ENCODE measurements at regions not wholly inside any gene's neighbourhood (a gene's known extent, or its start where the extent isn't known, plus 50 kb on each side); places are given as distances from the start of the nearest gene placed in this dataset.
"Not testable (repeated sequence)": the region's sequence is repeated elsewhere in the genome, so short reads cannot be mapped to it uniquely, and the experiment has no call there.

DNA sequence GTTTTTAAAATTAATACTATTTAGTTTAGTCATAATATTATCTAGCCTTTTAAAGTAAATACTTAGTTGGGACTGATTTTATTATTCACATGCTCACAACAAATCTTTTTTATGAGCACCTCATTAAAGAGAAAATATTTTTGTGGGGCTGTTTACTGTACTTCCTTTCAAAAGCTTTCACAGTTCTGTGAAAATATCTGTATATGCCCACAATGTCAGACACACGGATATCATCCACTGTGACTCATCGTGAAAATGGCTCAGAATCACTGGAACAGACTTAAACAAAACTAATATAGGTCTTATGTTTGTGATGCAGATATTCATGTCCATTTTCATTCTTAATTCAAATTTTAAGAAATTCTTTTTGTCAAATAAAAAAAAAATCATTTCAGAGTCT, 305.2 kb downstream of the RAB38 start:
- DNase-seq, result no peak

- DNase-seq, result no peak
Measured at GRCh38 chr11:87866951-87867350, 308.3 kb downstream of the RAB38 start.

- DNase-seq, result no peak
Measured at GRCh38 chr11:87861030-87861429, 314.2 kb downstream of the RAB38 start.

DNA sequence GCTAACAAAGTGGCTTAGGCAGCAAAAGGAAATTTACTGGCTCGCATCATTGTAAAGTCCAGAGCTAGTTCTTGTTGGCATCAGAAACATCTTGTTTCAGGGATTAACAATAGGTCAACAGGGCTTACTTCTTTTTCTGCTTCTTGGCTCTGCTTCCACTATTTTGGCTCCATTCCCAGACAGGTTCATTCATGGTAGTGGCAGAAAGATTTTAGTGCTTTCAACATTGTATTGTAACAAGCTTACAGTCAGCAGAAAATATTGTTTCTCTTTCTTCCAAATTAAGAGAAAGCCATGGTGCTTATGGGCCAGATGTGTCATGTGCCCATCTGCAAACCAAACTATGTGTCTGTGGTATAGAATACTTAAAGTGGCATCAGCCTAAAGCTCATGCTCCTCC, 315.6 kb downstream of the RAB38 start:
- no peak for DNase-seq

GRCh38 chr11:87851827-87852226, 323.4 kb downstream of the RAB38 start:
- DNase-seq, result no peak

- DNase-seq, result no peak
Measured at GRCh38 chr11:87851234-87851633, 324.0 kb downstream of the RAB38 start.

- DNase-seq, result no peak
Measured at GRCh38 chr11:87849216-87849615, 326.0 kb downstream of the RAB38 start.

GRCh38 chr11:87840786-87841185, 334.5 kb downstream of the RAB38 start:
- DNase-seq, result no peak

- DNase-seq, result no peak
Measured at GRCh38 chr11:87832211-87832610, 343.0 kb downstream of the RAB38 start.

- DNase-seq, result no peak
Measured at GRCh38 chr11:87820011-87820410, 355.2 kb downstream of the RAB38 start.

DNA sequence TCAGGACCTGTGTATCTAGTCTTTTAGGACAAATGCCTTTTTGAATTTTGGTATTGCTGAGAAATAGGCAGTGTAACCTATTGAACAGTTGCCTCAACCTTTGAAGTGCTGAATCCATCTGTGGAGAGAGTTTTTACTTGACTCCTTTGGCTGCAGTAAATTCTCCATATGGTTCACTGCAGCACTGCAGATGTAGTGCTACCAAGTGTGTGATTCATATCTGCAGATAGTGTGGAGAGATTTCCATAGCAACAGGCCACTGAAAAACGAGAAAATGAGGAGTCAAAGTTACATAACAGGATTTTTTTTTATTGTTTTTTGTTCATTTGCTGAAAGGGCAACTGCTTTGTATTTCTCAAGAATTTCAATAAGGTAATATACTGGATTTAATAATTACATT, 356.1 kb downstream of the RAB38 start:
- DNase-seq, result no peak

- DNase-seq, result no peak
Measured at GRCh38 chr11:87812571-87813365, 362.5 kb downstream of the RAB38 start.

DNA sequence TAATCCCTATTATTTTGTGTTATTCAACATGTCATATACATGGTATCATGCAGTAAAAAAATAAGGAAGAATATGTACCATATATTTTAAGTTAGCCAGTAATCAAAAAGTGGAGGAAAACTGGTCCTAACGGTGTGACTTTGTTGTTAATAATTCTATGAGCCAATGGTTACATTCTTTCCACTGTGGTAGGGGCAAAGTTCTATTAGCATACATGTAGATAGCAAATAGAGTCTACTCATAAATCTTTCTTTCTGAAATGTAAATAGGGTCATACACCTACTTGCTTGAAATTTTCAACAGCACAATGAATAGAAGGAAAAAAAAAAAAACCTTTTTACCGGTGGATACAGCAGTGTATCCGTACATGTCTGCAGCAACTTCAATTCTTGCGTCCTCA, 364.8 kb downstream of the RAB38 start:
- no peak for DNase-seq

GRCh38 chr11:87809256-87809655, 366.0 kb downstream of the RAB38 start:
- DNase-seq, result no peak

DNA sequence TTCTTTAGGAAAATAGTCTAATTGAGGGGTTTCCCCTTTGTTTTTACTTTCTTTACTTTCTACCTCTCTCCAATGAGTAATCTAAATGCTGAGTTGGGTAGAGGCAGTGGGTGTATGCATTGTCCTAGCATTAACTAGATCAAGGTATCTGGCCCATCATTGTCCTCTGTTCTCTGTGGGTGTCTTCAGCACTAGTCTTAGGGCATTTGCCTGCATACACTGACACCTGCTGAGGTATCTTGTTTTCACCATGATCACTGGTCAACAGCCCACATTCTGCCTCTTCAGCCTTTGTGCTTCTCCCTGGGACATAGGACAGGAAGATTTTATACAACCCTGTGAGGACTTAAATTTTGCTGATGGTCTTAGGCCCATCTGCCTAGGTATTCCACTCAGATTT, 371.1 kb downstream of the RAB38 start:
- no peak for DNase-seq

DNA sequence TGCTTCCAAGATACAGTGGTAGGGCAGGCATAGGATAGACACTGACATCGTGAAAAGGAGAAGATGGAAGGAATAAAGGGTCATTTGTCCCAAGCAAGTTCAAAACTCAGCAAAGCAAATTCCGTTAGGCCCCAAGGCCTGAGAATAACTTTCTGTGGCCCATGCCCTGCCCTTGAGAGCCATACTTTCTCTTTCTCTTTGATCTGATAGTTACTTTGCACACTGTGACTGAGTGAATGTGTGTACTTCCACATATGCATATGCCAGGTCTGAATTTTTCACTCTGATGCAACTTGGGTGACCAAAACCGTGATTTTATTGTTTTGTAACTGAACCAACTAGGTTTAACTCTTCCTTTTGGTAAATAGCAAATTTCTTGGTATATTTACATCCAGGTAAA, 371.5 kb downstream of the RAB38 start:
- no peak for DNase-seq

DNA sequence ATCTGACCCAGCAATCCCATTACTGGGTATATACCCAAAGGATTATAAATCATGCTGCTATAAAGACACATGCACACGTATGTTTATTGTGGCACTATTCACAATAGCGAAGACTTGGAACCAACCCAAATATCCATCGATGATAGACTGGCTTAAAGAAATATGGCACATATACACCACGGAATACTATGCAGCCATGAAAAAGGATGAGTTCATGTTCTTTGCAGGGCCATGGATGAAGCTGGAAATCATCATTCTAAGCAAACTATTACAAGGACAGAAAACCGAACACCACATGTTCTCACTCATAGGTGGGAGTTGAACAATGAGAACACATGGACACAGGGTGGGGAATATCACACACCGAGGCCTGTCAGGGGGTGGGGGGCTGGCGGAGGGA, 390.4 kb downstream of the RAB38 start:
- DNase-seq, result not testable (repeated sequence)

GRCh38 chr11:87780068-87780413, 395.2 kb downstream of the RAB38 start:
- DNase-seq, result no peak

- DNase-seq, result no peak
Measured at GRCh38 chr11:87779276-87780067, 395.8 kb downstream of the RAB38 start.

- no peak for DNase-seq
Measured at GRCh38 chr11:87778357-87778756, 396.9 kb downstream of the RAB38 start.

- DNase-seq, result no peak
Measured at GRCh38 chr11:87775036-87775435, 400.2 kb downstream of the RAB38 start.

GRCh38 chr11:87769661-87770060, 405.6 kb downstream of the RAB38 start:
- no peak for DNase-seq

- DNase-seq, result no peak
Measured at GRCh38 chr11:87767615-87768014, 407.6 kb downstream of the RAB38 start.

GRCh38 chr11:87764075-87764474, 411.2 kb downstream of the RAB38 start:
- not testable (repeated sequence) for DNase-seq

- DNase-seq, result no peak
Measured at GRCh38 chr11:87754685-87755084, 420.6 kb downstream of the RAB38 start.
